ENCODE measurements at regions not wholly inside any gene's neighbourhood (a gene's known extent, or its start where the extent isn't known, plus 50 kb on each side); places are given as distances from the start of the nearest gene placed in this dataset.
"Not testable (repeated sequence)": the region's sequence is repeated elsewhere in the genome, so short reads cannot be mapped to it uniquely, and the experiment has no call there.

DNA sequence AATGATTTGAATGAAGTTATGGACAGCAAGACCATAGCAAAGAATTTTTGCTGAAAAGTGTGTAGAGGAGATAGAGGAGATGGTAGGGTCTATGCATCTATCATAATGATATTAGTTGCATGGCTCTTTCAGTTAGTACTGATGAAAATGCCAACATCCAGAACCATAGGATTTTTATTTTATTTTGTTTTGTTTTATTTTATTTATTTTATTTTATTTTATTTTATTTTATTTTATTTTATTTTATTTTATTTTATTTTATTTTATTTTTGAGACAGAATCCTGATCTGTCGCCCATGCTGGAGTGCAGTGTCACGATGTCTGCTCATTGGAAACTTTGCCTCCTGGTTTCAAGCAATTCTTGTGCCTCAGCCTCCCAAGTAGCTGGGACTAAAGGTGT, 1021.1 kb upstream of the ZEB2 start:
- DNase-seq (ENCODE audit: low spot score) (no peak), ATAC-seq (ENCODE audit: low FRiP score) (no peak)
- no peak for TF ChIP-seq CTCF (IDR thresholded peaks at IDR 0.05)

DNA sequence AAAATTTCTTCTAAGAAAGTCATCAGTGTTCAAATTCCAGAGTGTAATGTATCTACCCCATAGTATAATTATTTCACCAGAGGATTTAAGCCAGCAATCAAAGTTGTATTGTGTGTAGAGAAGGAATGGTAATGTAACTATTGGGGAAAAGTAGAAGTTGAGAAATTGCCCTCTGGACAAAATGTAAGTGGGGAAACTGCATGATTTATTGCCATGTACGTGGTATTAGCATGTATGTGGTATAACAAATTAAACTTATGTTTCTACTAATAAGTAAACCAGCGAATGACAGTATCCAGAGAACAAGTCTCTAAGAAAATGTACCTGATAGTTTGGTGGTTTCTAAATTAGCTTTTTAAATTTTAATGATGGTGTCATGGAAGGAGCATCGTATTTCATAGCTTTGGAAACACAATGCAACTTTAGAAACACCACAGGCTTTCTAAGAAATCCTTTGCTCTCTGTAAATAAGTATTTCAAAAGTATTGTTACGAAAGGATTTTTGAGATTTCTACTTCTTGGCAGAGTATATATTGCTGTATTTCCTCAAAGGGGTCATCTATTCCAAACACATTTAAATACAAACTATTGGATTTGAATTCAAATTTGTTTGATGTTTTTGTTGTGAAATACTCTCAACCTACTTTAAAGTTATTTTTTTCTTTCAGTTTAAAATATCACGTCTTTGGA, 1018.9 kb upstream of the ZEB2 start:
- no peak for ATAC-seq (ENCODE audit: low FRiP score)
- DNase-seq (ENCODE audit: low spot score), result no peak
- TF ChIP-seq CTCF (IDR thresholded peaks at IDR 0.05), result no peak

GRCh38 chr2:145530653-145531052, 1010.7 kb upstream of the ZEB2 start:
- TF ChIP-seq CTCF (IDR thresholded peaks at IDR 0.05), result no peak
- DNase-seq (ENCODE audit: low spot score), result no peak
- no peak for ATAC-seq (ENCODE audit: low FRiP score)

- TF ChIP-seq CTCF (IDR thresholded peaks at IDR 0.05), result no peak
- DNase-seq (ENCODE audit: low spot score) (no peak), ATAC-seq (ENCODE audit: low FRiP score) (no peak)
These were observed 1004.9 kb upstream of the ZEB2 start for GRCh38 chr2:145524836-145525235.

GRCh38 chr2:145524303-145524702, 1004.4 kb upstream of the ZEB2 start:
- TF ChIP-seq CTCF (IDR thresholded peaks at IDR 0.05), result no peak
- DNase-seq (ENCODE audit: low spot score), result no peak
- ATAC-seq (ENCODE audit: low FRiP score), result no peak

GRCh38 chr2:145519254-145519653, 999.3 kb upstream of the ZEB2 start:
- not testable (repeated sequence) for DNase-seq (ENCODE audit: low spot score); ATAC-seq (ENCODE audit: low FRiP score)

DNA sequence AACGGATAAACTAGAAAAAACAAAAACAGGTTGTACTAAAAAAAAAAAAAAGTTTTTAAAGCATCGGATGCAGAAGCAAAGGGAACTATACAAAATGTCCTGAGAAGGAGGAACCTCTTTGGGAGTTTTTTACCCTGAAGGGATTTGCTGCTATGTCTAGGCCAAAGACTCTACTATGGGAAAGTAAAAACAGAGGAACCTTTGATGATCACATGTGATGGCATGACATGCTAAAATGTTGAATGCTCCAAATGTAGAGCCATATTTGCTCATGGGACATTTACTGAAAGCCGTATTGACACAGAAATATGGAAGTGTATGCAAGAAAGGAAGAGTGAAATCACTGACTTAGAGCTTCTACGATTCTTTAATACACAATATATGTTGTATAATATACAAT, 992.0 kb upstream of the ZEB2 start:
- no peak for ATAC-seq (ENCODE audit: low FRiP score)
- no peak for DNase-seq (ENCODE audit: low spot score)
- no peak for TF ChIP-seq CTCF (IDR thresholded peaks at IDR 0.05)

All from omental fat pad (tissue), 3 donors.